GM19328 (cell line): ENCODE measurements at regions not wholly inside any gene's neighbourhood (a gene's known extent, or its start where the extent isn't known, plus 50 kb on each side); places are given as distances from the start of the nearest gene placed in this dataset.

Experiments used
- ATAC-seq: cut with Tn5 transposase; IDR thresholded peaks from one replicate; pipeline ENCODE4 v1.9.1; 2021; ENCODE audit warnings: mild to moderate bottlenecking, moderate library complexity; ENCODE audit not compliant: unreplicated experiment

- ATAC-seq = no peak
These were observed 421.4 kb upstream of the DAB2 start for GRCh38 chr5:39846144-39846543.

GRCh38 chr5:39843767-39844166 lies 419.0 kb upstream of the DAB2 start:
- ATAC-seq = no peak

- ATAC-seq = no peak
These were observed 410.6 kb upstream of the DAB2 start for GRCh38 chr5:39835371-39835770.

DNA sequence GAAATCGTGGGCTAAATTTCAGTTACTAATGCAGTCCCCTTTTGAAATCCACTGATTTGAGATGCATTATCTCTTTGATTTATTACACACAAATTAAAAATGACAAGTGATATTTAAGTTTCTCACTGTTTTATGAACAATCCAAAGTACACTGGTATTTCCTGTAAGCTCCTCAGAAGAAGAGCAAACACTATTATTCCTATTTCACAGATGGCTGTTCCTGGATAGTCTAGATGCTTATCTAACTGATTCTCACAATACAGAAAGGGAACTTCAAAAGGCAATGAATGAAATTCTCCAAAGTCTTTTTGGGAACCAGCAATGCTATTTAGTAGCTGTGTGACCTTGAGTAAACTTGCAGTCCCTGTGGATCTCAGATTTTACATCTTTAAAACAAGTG lies 404.7 kb upstream of the DAB2 start:
- ATAC-seq = no peak

DNA sequence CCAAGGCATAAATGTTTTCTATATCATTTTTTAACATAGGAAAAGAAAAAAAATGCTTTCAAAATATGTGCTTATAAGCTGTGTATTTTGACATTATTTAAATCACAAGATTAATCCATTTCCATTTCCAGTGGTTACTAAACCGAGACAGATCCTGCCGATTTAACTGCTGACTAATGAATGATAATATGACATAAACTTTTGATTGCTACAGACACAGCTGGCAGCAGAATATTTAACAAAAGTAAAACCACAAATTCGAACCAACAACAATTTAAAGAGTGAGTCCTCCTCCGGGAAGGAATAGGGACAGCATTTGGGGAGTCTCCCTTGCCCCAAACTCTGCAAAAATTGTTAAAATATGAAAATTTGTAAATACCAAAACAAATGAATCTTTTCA lies 401.3 kb upstream of the DAB2 start:
- ATAC-seq = no peak

DNA sequence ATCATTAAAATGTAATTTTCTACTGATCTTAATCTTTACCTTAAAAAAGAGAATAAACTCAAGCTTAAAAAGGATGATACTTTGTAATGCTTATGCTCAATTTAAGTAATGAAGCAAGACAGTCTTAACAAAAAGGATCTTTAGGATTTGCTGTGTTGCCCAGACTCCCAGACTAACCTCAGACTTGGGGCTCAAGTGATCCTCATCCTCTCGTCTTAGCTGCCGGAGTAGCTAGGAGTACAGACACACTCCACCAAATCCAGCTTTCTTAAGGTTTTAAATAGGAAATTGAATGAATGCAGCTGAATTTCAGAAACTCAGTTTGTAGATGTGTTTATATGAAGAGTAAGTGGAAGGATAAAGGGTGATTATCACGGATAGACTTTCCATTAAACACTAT lies 400.5 kb upstream of the DAB2 start:
- ATAC-seq = no peak

- ATAC-seq = no peak
These were observed 397.2 kb upstream of the DAB2 start for GRCh38 chr5:39822020-39822419.

DNA sequence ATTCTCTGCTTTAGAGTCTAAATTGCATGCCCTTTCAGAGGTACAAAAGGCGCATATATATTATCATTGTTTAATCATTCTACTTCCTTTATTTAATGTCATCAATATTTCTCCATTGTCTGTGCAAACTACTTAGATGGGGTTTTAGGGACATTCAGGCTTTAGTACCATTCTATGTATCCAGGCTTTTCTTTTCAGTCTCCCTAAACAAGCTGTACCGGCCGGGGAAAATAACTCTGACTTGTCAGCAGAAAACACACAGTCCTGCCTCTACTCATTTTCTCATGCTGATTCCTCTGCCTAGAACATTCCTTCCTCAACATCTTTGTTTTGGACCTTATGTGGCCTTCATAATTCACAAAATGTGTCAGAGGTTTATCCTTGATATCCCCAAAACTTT lies 392.1 kb upstream of the DAB2 start:
- ATAC-seq = no peak

DNA sequence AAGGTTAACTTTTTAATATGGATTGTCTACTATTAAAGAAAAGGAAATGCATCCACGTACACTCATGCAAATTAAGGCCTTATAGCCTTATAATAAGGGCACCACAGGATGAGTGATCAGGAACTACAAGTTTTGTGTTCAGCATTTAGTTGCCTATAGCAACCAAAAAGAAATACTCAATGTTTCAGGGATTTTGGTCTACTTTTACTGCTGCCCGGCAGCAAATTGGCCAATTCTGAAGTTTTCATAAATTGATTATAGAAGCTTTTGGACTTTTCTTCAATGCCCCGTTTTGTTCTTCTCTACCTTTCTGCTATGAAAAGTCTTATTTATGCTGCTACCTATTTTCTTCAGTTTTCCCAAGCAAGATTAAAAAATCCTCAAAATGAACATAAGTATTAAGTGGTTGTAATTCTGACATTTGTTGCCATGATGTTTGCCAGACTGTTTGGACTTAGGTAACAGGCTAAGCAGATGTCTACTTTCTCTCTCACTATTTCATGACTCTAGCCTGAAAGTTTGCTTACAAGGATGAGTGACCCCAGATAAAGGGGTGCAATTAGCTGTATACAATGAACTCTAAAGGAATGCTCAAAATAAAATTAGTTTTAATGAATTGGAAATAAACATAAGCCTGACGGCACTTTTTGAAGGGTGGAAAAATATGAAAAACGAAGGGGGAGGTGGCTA lies 391.5 kb upstream of the DAB2 start:
- ATAC-seq = no peak

DNA sequence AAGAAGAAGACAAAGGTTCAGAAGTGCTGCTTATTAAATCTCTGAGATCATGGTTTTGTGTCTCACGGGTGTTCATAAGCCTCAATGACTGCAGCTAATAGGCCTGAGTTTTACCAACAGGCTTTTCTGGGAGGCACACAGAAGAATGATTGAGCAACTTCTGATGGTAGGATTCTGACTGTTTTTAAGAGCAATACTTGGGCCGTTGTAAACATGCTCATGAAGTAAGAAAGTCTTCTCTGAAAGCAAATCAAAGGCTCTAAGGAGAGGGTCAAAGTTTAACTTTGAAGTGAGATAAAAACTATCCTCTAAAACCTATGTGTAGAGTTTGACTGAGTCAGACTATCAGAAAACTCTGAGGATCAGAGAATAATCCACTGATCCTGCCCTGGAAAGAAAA lies 390.9 kb upstream of the DAB2 start:
- ATAC-seq = no peak

DNA sequence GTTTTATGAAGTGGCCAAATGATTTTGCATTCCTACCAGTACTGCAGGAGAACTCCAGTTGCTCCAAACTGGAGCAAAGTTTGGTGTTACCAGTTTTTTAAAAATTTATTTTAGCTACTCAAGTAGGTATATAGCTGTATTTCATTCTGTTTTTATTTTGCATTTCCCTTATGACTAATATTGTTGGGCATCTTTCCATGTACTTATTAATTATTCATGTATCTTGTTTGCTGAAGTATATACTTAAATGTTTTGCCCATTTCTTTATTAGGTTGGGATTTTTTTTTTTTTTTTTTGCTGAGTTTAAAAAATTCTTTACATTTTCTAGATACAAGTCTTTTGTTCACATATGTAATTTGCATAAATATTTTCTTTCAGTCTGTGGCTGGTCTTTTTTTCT lies 386.6 kb upstream of the DAB2 start:
- no peak for ATAC-seq

DNA sequence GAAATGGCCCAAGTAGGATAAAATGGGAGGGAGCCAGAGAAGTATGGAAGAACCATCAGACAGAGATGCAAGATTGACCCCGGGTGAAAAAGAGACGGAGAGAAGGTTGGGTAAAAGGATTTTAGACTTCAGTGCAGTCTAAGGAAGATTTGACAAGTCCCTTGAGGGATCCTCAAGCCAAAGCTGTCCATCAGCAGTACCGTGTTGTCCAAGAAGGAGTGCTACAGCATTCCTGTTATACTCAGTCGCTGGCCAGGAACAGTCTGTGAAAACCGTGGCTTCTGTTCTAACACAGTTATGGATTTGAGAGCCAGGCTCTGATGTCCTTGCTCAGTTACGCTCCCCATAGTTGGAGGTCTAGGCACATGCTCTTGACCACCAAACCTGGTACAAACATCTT lies 383.9 kb upstream of the DAB2 start:
- no peak for ATAC-seq

DNA sequence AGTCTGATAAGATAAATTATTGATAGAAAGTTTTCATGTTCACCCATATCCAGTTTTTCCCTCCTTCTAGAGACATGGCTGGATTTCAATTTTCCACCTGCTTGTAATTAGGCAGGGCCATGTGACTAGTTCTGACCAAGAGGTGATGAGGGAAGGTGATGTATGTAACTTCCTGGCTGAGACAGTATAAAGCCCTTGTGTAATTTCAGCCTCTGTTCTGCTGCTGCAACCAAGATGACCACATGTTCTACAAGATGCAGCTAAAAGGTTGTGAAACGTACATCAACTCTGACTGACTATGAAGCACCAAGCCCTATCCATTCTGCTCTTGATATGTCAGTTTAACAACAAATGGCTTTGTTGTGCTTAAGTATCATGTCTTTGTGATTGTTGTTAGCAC lies 376.5 kb upstream of the DAB2 start:
- no peak for ATAC-seq

- no peak for ATAC-seq
These were observed 375.3 kb upstream of the DAB2 start for GRCh38 chr5:39800042-39800601.

DNA sequence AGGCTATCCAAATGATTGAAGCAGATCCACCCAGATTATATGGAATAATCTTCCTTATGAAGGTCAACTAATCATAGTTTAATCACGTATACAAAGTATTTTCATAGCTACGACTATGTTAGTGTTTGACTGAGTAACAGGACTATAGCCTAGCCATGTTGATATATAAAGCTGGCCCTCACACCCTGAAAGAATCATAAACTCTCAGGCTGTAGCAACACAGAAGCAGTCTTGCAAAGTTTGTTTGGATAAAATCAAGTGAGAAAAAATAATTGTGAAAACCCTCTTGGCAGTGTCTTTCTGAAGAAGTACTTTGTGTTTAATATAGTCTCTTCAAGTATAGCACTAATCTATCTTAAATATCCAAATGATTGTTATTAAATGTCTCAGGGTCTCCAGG lies 374.5 kb upstream of the DAB2 start:
- ATAC-seq = no peak

- ATAC-seq = no peak
These were observed 369.9 kb upstream of the DAB2 start for GRCh38 chr5:39794513-39795210.

DNA sequence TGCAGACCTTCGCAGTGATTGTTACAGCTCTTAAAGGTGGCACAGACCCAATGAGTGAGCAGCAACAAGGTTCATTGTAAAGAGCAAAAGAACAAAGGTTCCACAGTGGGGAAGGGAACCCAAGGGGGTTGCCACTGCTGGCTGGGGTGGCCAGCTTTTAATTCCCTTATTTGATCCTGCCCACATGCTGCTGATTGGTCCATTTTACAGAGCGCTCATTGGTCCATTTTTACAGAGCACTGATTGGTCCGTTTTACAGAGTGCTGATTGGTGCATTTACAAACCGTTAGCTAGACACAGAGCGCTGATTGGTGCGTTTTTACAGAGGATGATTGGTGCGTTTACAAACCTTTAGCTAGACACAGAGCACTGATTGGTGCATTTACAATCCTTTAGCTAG lies 360.6 kb upstream of the DAB2 start:
- no peak for ATAC-seq

DNA sequence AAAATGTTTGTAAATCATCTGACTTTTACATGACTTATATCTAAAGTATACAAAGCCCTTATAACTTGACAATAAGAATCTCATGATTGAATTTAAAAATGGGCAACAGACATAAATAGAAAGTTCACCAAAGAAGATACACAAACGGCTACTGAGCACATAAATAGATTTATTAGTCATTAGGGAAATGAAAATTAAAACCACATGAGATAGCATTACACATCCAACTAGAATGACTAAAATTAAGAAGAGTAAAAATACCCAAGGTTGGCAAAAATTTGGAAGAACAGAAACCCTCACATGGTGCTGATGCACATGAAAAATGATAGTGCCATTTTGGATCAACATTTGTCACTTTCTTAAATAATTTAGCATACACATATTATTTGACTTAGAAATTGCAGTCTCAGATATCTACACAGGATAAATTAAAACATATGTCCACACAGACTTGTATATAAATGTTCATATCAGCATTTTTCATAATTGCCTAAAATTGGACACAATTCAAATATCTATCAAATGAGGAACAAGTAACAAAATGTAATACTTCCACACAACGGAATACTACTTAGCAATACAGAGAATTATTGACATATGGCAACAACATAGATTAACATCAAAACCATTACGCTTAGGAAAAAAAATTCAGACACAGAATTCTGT lies 359.1 kb upstream of the DAB2 start:
- no peak for ATAC-seq

GRCh38 chr5:39780347-39780746 lies 355.6 kb upstream of the DAB2 start:
- ATAC-seq = no peak

DNA sequence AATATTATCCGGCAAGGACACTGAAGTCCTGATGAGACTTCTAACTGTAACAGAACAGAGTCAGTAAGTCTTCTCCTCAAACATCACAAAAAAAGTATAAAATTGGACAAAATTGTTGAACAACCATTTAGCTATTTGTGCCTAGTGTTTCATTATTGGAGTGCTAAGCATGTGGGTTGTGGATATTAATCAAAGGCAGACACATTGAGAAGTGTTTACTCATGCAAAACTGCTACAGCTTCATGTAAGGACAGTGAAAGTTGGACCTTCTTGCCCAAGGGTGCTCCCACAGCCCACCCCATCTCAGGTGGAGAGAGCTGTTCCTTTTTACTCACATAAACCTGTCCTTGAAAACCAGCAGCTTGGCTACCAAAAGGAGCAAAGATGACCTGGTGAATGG lies 355.1 kb upstream of the DAB2 start:
- ATAC-seq = no peak

GRCh38 chr5:39775797-39776365 lies 351.1 kb upstream of the DAB2 start:
- no peak for ATAC-seq
